HG03175 (cell line): ENCODE measurements at regions not wholly inside any gene's neighbourhood (a gene's known extent, or its start where the extent isn't known, plus 50 kb on each side); places are given as distances from the start of the nearest gene placed in this dataset.

Experiments
- ATAC-seq: cut with Tn5 transposase; IDR thresholded peaks from one replicate; pipeline ENCODE4 v1.9.1; 2021; ENCODE audit warnings: mild to moderate bottlenecking, moderate library complexity; ENCODE audit not compliant: unreplicated experiment

DNA sequence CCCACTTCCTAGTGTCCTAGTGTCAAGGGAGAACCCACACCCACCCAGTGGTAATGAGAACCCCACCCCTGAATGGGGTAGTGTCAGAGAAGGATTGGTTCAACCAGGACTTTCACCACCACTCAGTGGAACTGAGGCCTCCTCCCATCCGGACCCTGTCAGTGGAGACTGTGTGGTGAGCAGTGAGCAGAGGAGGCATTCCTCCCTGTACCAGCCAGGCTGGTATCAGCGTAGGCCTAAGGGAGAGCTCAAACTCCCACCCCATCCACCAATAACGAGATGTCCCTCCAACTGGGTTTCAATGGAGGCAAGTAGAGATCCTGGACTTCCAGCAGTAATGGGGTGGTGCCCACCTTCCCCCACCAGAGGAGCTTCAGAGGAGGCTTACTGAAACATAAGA is 1171.4 kb downstream of the TBC1D22A start:
- ATAC-seq, result no peak

- ATAC-seq, result no peak
These were observed 1170.8 kb downstream of the TBC1D22A start for GRCh38 chr22:47933226-47933625.

DNA sequence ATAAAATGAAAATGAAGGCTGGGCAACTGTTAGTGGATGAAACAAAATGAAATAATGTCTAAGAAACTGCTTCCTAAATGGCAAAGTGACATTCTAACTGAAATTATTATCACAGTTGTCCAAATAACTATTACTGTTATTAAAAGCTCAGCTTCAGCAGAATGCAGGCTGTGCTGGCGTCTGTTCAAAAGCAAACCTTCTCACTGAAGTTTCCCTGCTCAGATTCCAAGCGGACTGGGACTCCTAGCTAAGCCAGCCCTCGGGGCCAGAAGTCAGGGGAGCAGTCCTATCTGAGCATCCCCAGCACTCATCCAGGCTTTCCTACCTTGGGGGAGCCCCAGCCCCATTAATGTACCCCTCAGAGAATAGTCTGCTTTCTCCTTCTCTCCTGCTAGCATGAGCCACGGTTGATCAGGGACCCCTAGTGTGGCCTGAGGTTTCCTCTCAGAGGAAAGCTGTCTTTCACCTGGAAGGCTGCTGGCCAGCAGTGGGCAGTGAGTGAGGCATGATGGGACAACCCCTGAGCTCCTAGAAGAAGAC is 1167.3 kb downstream of the TBC1D22A start:
- no peak for ATAC-seq

GRCh38 chr22:47929073-47929472 is 1166.6 kb downstream of the TBC1D22A start:
- ATAC-seq, result no peak

- ATAC-seq, result no peak
These were observed 1166.2 kb downstream of the TBC1D22A start for GRCh38 chr22:47928631-47929030.

DNA sequence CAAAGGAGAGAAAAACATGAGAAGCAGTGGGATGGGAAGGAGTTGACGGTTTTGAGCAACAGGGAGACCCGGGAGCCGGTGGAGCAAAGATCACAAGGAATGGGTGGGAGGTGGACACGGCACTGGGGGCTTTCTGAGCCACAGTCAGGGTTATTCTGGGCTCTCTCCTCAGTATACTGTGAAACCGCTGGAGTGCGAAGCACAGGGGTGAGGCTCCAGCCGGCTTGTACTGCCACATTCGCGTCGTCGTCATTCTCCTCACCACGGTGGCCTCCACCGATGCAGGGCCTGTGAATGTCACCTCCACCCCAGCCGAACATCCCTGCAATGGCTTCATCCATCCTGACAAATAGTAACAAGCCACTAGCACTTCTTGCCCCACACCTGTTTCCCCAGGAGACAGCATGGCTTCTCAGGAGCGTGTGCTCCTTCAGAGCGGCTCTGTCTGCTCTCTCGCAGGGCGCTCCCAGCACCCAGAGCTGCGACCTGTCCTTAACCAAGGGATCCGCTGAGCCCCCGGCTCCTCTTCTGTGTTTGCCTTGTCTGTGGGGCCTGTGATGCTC is 1165.3 kb downstream of the TBC1D22A start:
- no peak for ATAC-seq

GRCh38 chr22:47923011-47923427 is 1160.6 kb downstream of the TBC1D22A start:
- ATAC-seq, result no peak

GRCh38 chr22:47921906-47922305 is 1159.5 kb downstream of the TBC1D22A start:
- no peak for ATAC-seq

DNA sequence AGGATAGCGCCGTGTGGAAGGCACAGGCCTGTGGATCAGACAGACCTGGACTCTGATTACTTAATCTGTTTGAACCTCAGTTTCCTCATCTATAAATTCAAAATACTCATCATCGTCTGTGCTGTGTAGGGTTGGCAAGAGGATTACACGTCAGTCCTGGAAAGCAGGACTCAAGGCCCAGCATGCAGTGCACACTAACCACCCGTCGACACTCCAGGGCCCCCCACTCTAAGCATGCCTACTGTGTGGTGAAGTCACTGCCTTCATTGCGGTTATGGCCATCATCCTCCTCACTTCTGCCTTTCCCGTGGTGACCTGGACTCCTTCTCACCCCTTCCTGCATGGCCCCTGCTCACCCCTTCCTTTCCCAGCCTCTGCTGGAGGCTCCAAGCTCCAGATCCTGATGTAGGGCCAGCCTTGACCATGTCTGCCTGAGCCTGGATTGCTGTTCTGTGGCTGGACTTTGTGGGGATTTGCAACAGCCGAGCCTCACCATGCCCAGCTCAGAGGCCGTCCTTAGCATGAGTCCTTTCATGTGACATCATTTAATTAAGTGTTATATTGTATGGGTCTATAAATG is 1158.0 kb downstream of the TBC1D22A start:
- ATAC-seq, result no peak

GRCh38 chr22:47919893-47920292 is 1157.4 kb downstream of the TBC1D22A start:
- no peak for ATAC-seq

DNA sequence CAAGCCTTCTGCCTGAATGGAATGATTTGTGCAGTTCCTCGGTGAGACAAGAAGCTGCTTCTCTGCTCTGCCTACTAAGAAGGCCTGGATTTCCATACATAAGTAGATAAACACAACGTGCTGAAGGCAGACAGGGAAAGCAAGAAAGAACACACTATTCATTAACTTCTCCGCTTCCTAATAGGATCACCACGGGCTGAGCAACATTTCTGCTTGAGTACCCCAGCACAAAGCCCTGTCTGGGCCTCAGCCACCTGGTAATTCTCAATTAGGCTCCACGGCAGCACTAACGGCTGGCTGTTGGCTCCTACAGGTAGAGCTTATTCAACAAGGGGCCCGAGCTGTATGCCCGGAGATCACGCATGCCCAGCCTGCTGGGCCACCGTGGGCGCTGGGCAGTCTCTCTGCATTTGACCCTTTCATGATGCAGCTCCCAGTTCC is 1156.6 kb downstream of the TBC1D22A start:
- ATAC-seq, result no peak

DNA sequence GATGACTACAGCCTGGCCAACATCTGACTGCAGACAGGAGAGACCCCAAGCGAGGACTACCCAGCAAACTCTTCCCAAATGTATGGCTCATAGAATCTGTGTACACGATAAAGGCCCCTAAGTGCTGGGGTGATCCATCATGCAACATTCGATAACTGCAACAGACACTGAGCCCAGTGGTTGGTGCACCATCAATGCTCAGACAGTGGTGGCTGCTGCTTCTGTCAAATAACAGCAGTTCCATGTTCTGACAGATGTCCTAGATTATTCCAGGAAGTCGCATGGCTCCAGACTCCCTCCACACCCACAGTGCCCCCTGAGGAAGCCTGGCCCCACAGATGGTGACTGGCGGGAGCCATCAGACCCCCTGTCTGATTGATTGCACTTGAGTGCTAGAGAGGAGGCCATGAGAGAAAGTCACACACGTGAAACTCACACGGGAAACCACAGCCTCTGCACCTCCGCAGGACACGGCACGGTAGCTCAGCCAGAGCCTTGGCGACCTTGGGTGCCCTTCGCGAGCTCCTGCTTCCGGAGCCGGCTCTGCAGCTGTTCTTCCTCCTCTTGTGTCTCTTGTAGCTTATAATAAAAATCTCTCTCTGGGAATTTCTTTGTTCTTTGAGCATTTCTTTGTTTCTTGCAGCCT is 1155.9 kb downstream of the TBC1D22A start:
- ATAC-seq, result peak; percentile 72

GRCh38 chr22:47914481-47915097 is 1152.1 kb downstream of the TBC1D22A start:
- no peak for ATAC-seq

DNA sequence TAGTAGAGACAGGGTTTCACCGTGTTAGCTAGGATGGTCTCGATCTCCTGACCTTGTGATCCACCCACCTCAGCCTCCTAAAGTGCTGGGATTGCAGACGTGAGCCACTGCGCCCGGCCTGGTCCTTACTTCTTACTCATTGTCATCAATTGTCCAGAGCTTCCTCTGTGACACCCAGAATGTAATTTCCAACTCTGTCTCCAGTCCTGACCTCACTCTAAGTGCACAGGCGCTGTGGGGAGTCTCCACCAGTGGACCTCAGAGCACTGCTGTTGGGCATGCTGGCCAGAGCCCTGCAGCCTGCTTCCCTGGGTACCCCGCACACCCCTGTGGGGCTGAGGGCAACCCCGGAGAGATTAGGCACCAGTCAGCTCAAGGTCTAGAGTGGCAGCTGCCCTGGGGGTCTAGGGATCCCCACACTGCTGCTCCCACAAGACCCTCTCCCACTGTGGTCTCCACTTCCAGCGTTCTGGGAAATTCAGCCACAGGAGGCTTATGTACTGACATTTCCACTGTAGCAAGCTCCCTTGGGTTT is 1140.3 kb downstream of the TBC1D22A start:
- ATAC-seq, result no peak

GRCh38 chr22:47901911-47902310 is 1139.5 kb downstream of the TBC1D22A start:
- no peak for ATAC-seq

DNA sequence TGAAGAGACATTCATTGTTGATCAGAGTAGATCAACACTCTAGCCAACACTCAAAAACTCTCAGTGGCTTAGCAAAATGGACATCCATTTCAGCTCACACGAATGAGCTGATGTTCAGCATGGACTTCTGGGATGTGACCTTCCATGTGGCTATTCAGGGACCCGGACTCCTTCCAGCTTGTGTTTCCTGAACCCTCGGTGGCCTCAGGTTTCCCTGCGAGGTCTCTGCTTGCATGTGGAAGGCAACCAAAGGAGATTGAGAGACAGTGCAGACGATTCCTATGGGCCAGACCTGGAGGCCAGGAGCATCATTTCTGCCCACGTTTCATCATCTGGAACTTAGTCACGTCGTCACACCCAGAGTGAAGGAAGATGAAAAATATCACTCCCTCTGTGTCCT is 1137.4 kb downstream of the TBC1D22A start:
- ATAC-seq, result no peak

DNA sequence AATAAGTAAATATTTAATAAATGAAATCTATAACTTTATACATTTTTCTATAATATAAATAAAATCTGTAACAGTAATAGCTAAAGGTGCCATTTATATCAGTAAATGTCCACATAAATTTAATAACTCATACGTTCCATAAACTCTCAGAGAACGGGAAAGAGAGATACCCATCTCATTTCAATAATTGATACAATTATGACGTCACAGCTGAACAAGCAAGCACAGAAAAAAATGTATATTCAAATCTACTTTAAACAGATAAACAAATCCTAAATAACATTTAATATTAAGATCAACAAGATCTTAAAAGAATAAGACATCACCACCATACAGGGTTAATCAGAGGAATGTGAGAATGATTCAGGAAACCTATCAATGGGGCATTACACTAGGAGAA is 1136.5 kb downstream of the TBC1D22A start:
- ATAC-seq, result no peak

- no peak for ATAC-seq
These were observed 1129.2 kb downstream of the TBC1D22A start for GRCh38 chr22:47891609-47892008.

- ATAC-seq, result no peak
These were observed 1126.4 kb downstream of the TBC1D22A start for GRCh38 chr22:47888817-47889216.

- ATAC-seq, result no peak
These were observed 1122.3 kb downstream of the TBC1D22A start for GRCh38 chr22:47884775-47885174.

GRCh38 chr22:47884200-47884599 is 1121.8 kb downstream of the TBC1D22A start:
- no peak for ATAC-seq

DNA sequence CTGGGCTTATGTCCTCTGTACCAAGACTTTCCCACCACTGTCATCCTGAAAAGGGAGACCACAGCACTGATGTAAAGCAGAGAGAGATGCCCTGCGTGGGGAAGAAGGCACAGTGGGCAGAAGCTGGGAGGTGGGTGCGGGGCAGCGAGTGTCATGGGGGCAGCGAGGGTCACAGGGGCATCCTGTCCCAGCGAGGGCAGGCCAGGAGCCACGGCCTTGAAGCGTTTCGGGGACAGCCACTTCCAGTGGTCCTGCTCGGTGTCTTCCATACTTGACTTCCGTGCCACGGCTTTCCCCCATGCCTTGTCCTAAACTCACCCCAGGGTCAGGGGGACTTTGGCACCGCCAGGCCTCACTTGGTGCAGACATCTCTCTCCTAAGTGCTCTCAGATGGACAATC is 1121.3 kb downstream of the TBC1D22A start:
- ATAC-seq, result no peak
